H9 (cell line): ENCODE measurements at regions not wholly inside any gene's neighbourhood (a gene's known extent, or its start where the extent isn't known, plus 50 kb on each side); places are given as distances from the start of the nearest gene placed in this dataset.

ENCODE experiments used
- DNase-seq: peaks from one replicate; pipeline ENCODE4 v3.0.0-alpha.2; 2017
- H2AFZ ChIP-seq: one replicate; pipeline ENCODE4 v1.6.1; 2013; ENCODE audit warnings: mild to moderate bottlenecking, low read length, control low read depth, moderate library complexity
- H2AK5ac ChIP-seq: 2 replicates; pipeline ENCODE4 v1.6.1; 2013; ENCODE audit warnings: low read length, control low read depth, mixed read lengths; ENCODE audit not compliant: insufficient read length
- H2BK120ac ChIP-seq: one replicate; pipeline ENCODE4 v1.6.1; 2013; ENCODE audit warnings: low read depth, mild to moderate bottlenecking, low read length, control low read depth, inconsistent platforms; ENCODE audit not compliant: poor library complexity, severe bottlenecking
- H2BK12ac ChIP-seq: 2 replicates; pipeline ENCODE4 v1.6.1; 2013; ENCODE audit warnings: low read length, control low read depth, mixed read lengths, low read depth; ENCODE audit not compliant: insufficient read length
- H2BK15ac ChIP-seq: 2 replicates; pipeline ENCODE4 v1.6.1; 2013; ENCODE audit warnings: low read depth, low read length, control low read depth
- H2BK20ac ChIP-seq: one replicate; pipeline ENCODE4 v1.6.1; 2013; ENCODE audit warnings: low read depth, mild to moderate bottlenecking, low read length, control low read depth, inconsistent platforms; ENCODE audit not compliant: poor library complexity, severe bottlenecking
- H2BK5ac ChIP-seq: 2 replicates; pipeline ENCODE4 v1.6.1; 2013; ENCODE audit warnings: low read length, control low read depth, mixed read lengths; ENCODE audit not compliant: insufficient read length
- H3K14ac ChIP-seq: 2 replicates; pipeline ENCODE4 v1.6.1; 2013; ENCODE audit warnings: low read length, control low read depth; ENCODE audit not compliant: insufficient read depth
- H3K18ac ChIP-seq: 2 replicates; pipeline ENCODE4 v1.6.1; 2013; ENCODE audit warnings: low read depth, mild to moderate bottlenecking, mixed read lengths, low read length, control low read depth; ENCODE audit not compliant: insufficient read length
- H3K23ac ChIP-seq: 2 replicates; pipeline ENCODE4 v1.6.1; 2013; ENCODE audit warnings: low read length, control low read depth, mixed read lengths, low read depth; ENCODE audit not compliant: insufficient read length
- H3K23me2 ChIP-seq: 2 replicates; pipeline ENCODE4 v1.6.1; 2013; ENCODE audit warnings: low read depth, mild to moderate bottlenecking, mixed read lengths, low read length, control low read depth; ENCODE audit not compliant: insufficient read length, poor library complexity, severe bottlenecking
- H3K27ac ChIP-seq: 2 replicates; pipeline ENCODE4 v1.5.1; 2013; ENCODE audit warnings: low read length, control low read depth, mixed read lengths, low read depth; ENCODE audit not compliant: insufficient read length
- H3K27me3 ChIP-seq: 2 replicates; pipeline ENCODE4 v1.6.1; 2013; ENCODE audit warnings: low read length, control low read depth, inconsistent platforms; ENCODE audit not compliant: insufficient read depth
- H3K4ac ChIP-seq: 2 replicates; pipeline ENCODE4 v1.6.1; 2013; ENCODE audit warnings: low read depth, mild to moderate bottlenecking, control low read depth, inconsistent platforms, low read length, moderate library complexity
- H3K4me1 ChIP-seq: 2 replicates; pipeline ENCODE4 v1.6.1; 2013; ENCODE audit warnings: low read length, control low read depth, inconsistent platforms; ENCODE audit not compliant: insufficient read depth
- H3K4me2 ChIP-seq: 2 replicates; pipeline ENCODE4 v1.6.1; 2013; ENCODE audit warnings: low read length, control low read depth, mixed read lengths; ENCODE audit not compliant: insufficient read length, insufficient read depth
- H3K56ac ChIP-seq: 2 replicates; pipeline ENCODE4 v1.6.1; 2013; ENCODE audit warnings: low read depth, mild to moderate bottlenecking, mixed read lengths, low read length, control low read depth; ENCODE audit not compliant: insufficient read length
- H3K79me1 ChIP-seq: 2 replicates; pipeline ENCODE4 v1.6.1; 2013; ENCODE audit warnings: low read depth, mild to moderate bottlenecking, moderate library complexity, low read length, control low read depth, inconsistent platforms; ENCODE audit not compliant: insufficient read depth, poor library complexity, severe bottlenecking
- H3K79me2 ChIP-seq: 2 replicates; pipeline ENCODE4 v1.6.1; 2013; ENCODE audit warnings: low read length, control low read depth, inconsistent platforms; ENCODE audit not compliant: insufficient read depth
- H3K9ac ChIP-seq: 2 replicates; pipeline ENCODE4 v1.6.1; 2013; ENCODE audit warnings: low read length, control low read depth, mixed read lengths; ENCODE audit not compliant: insufficient read length; ENCODE audit errors: extremely low read depth
- H3K9me3 ChIP-seq: one replicate; pipeline ENCODE4 v1.6.1; 2013; ENCODE audit warnings: low read depth, low read length, inconsistent platforms; ENCODE audit not compliant: control insufficient read depth
- H3T11ph ChIP-seq: one replicate; pipeline ENCODE4 v1.6.1; 2013; ENCODE audit warnings: mild to moderate bottlenecking, low read length, control low read depth, inconsistent platforms
- H4K20me1 ChIP-seq: one replicate; pipeline ENCODE4 v1.6.1; 2013; ENCODE audit not compliant: control insufficient read depth, insufficient read length, insufficient read depth
- H4K5ac ChIP-seq: 2 replicates; pipeline ENCODE4 v1.6.1; 2013; ENCODE audit warnings: low read depth, mild to moderate bottlenecking, mixed read lengths, low read length, control low read depth; ENCODE audit not compliant: insufficient read length
- H4K8ac ChIP-seq: replicated peaks from 2 replicates; pipeline ENCODE4 v1.6.1; 2013; ENCODE audit warnings: low read length, control low read depth, mixed read lengths, low read depth; ENCODE audit not compliant: insufficient read length
- H4K91ac ChIP-seq: 2 replicates; pipeline ENCODE4 v1.6.1; 2013; ENCODE audit warnings: low read depth, mild to moderate bottlenecking, moderate library complexity, mixed read lengths, low read length, control low read depth; ENCODE audit not compliant: insufficient read length
- H3K27ac Mint-ChIP-seq, 3 experiments: 2 replicates in 2 of 3; 3 replicates in 1 of 3; pipeline ENCODE4 v1.8.0; 2020 to 2021; ENCODE audit warnings: mixed read lengths in 3 of 3, mild to moderate bottlenecking in 1 of 3, moderate library complexity in 1 of 3
- H3K27me3 Mint-ChIP-seq: 2 replicates; pipeline ENCODE4 v1.8.0; 2021; ENCODE audit warnings: low read depth, mild to moderate bottlenecking, moderate library complexity, mixed read lengths
- H3K36me3 Mint-ChIP-seq, 3 experiments: 2 replicates in 2 of 3; 3 replicates in 1 of 3; pipeline ENCODE4 v1.8.0; 2020 to 2021; ENCODE audit warnings: low read depth in 3 of 3, mixed read lengths in 3 of 3; ENCODE audit not compliant: insufficient read depth in 1 of 3
- H3K4me1 Mint-ChIP-seq, 2 experiments: 2 replicates each; pipeline ENCODE4 v1.8.0; 2020; ENCODE audit warnings: mixed read lengths in 2 of 2
- H3K4me3 Mint-ChIP-seq, 2 experiments: 2 replicates in 1 of 2; 3 replicates in 1 of 2; pipeline ENCODE4 v1.8.0; 2020 to 2021; ENCODE audit warnings: mild to moderate bottlenecking in 2 of 2, mixed read lengths in 2 of 2, moderate library complexity in 1 of 2
- H3K9me3 Mint-ChIP-seq, 2 experiments: 2 replicates in 1 of 2; 3 replicates in 1 of 2; pipeline ENCODE4 v1.8.0; 2020; ENCODE audit warnings: mild to moderate bottlenecking in 2 of 2, mixed read lengths in 2 of 2, moderate library complexity in 1 of 2
- CTCF ChIP-seq: fragments of 200-600 bp; sonication (generic); conservative IDR thresholded peaks from 3 replicates; pipeline ENCODE4 v1.8.0; 2021; ENCODE audit warnings: antibody characterized with exemption, mild to moderate bottlenecking
- WGBS: extraction: QIAGEN DNeasy Blood & Tissue Kit; methylation state at CpG from one replicate; pipeline ENCODE4 v1.1.7; 2013; ENCODE audit warnings: missing lambda C conversion rate, low lambda C conversion rate, mixed read lengths; ENCODE audit not compliant: insufficient read length; ENCODE audit errors: extremely low coverage; 5-methylcytosine and 5-hydroxymethylcytosine counted together

- no peak overlapping the region for H3K27ac ChIP-seq
- H2BK5ac ChIP-seq: no peak overlapping the region
- H2BK20ac ChIP-seq: no peak overlapping the region
- no peak overlapping the region for H3K4ac ChIP-seq
- Mint-ChIP-seq H3K4me1 (peaks cover 32 to 37% of the 10 kb centered on the region in 2 experiments), H3K9me3 (no peaks in the 10 kb centered on the region), H3K27me3 (peaks cover 2% of the 10 kb centered on the region), H3K4me3 (no peak overlapping the region), H3K36me3 (no peaks in the 10 kb centered on the region; a peak in 1 of 7 replicates), H3K27ac (no peak overlapping the region)
- no peaks in the 10 kb centered on the region for H3K79me2 ChIP-seq
- no peak for TF ChIP-seq CTCF
- H2BK15ac ChIP-seq: no peak overlapping the region
- no peak overlapping the region for H2BK120ac ChIP-seq
- no peak overlapping the region for H4K91ac ChIP-seq
- no peak overlapping the region for H4K5ac ChIP-seq
- no peak overlapping the region for H3K18ac ChIP-seq
- no peak overlapping the region for H3K23ac ChIP-seq
- WGBS: no CpG with 5 or more reads among the region's 4 CpGs
- H3K4me2 ChIP-seq: no peak overlapping the region
- no peaks in the 10 kb centered on the region for H4K20me1 ChIP-seq
- H2AK5ac ChIP-seq: no peak overlapping the region
- peaks cover 4% of the 10 kb centered on the region for H3K4me1 ChIP-seq
- no peak overlapping the region for H3K56ac ChIP-seq
- DNase-seq: no peak
- no peaks in the 10 kb centered on the region for H3K27me3 ChIP-seq
- H4K8ac ChIP-seq: no peak overlapping the region
- no peaks in the 10 kb centered on the region for H3K79me1 ChIP-seq
- no peak overlapping the region for H3T11ph ChIP-seq
- H2BK12ac ChIP-seq: no peak overlapping the region
- no peaks in the 10 kb centered on the region for H3K23me2 ChIP-seq
- H3K14ac ChIP-seq: no peak overlapping the region
- H3K9ac ChIP-seq: no peak overlapping the region
- H2AFZ ChIP-seq: no peak overlapping the region
- H3K9me3 ChIP-seq: no peaks in the 10 kb centered on the region
Measured at GRCh38 chr10:63719226-63719856, 198.1 kb downstream of the REEP3 start.
